ENCODE measurements at regions not wholly inside any gene's neighbourhood (a gene's known extent, or its start where the extent isn't known, plus 50 kb on each side); places are given as distances from the start of the nearest gene placed in this dataset.

DNA sequence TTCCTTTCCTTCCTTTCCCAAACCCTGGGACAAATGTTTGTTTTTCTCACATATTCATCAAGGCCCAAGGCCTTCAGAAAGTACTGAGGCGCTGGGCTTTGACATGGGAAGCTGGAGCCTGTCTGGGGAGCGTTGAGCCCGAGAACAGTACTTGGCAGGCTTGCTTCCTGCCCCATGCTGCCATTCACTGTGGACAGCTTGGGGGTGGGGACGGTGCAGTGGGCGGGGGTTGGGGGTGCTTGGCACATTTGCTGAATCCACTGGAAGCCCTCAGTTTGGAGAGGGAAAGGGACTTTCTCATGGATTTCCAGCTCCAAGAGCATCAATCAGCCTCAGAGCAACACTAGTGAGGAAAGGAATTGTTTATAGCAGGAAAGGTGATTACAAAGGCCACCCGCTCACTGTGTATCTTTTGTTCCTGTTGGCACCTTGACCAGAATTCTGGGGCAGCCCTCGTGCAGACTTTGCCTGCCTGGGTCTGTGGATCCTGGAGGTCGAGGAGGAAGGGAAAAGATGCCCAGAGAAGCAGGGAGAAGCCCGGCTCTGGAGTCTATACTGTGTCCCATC lies 199.8 kb upstream of the RGMA start:
- TF ChIP-seq POLR2A (IDR thresholded peaks at IDR 0.05; ENCODE audit: low read length), result no peak
- TF ChIP-seq GATA1 (IDR thresholded peaks at IDR 0.05; ENCODE audit: low read depth, low read length), result no peak

All from erythroblast (primary cell).